Transverse colon (tissue), 4 donors: ENCODE measurements at regions not wholly inside any gene's neighbourhood (a gene's known extent, or its start where the extent isn't known, plus 50 kb on each side); places are given as distances from the start of the nearest gene placed in this dataset.

Experiments used
- EP300 ChIP-seq: sonication (generic); formaldehyde crosslinking; IDR thresholded peaks from one replicate; pipeline ENCODE4 v1.6.1; 2017; ENCODE audit warnings: antibody characterized with exemption, low read depth
- POLR2AphosphoS5 ChIP-seq, 3 donors: sonication (generic); formaldehyde crosslinking; IDR thresholded peaks; one replicate each; pipeline ENCODE4 v1.6.1; 2016; ENCODE audit warnings: antibody characterized with exemption in 3 of 3
- TF ChIP-seq, protein P1 (sequence below), 5 experiments: fragments of 200-600 bp in 3 of 5; fragments of 450-650 bp in 2 of 5; sonication (generic) in 3 of 5; IDR thresholded peaks; 1 replicate in 2 of 5; 2 replicates in 3 of 5; pipeline ENCODE4 v1.5.1; 2016 to 2017; ENCODE audit warnings: antibody characterized with exemption in 5 of 5, inconsistent platforms in 3 of 5, mild to moderate bottlenecking in 2 of 5, moderate library complexity in 1 of 5

DNA sequence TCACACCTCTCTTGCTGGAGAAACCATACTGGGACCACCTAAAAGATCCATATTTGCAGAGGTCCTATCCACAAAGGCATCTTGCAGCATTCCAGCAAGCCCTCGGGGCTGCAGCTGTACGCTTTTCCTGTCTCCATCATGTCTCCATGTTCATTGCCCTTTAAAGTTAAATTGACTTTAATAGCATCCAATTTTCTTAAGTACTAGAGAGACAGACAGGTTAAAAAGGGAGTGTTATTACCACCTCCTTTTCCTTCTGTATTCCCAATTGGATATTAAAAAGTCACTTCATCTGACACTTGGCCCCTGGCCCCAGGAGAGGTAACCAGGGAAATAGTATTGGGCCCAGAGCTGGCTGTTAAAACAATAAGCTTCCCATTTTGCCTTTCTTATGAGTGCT, 178.6 kb downstream of the UNC5CL start:
- TF ChIP-seq, protein P1, sequence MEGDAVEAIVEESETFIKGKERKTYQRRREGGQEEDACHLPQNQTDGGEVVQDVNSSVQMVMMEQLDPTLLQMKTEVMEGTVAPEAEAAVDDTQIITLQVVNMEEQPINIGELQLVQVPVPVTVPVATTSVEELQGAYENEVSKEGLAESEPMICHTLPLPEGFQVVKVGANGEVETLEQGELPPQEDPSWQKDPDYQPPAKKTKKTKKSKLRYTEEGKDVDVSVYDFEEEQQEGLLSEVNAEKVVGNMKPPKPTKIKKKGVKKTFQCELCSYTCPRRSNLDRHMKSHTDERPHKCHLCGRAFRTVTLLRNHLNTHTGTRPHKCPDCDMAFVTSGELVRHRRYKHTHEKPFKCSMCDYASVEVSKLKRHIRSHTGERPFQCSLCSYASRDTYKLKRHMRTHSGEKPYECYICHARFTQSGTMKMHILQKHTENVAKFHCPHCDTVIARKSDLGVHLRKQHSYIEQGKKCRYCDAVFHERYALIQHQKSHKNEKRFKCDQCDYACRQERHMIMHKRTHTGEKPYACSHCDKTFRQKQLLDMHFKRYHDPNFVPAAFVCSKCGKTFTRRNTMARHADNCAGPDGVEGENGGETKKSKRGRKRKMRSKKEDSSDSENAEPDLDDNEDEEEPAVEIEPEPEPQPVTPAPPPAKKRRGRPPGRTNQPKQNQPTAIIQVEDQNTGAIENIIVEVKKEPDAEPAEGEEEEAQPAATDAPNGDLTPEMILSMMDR (IDR thresholded peaks at IDR 0.05): no peak
- TF ChIP-seq POLR2AphosphoS5 (IDR thresholded peaks at IDR 0.05) (no peak), EP300 (no peak)
